HEK293 (cell line): ENCODE measurements at regions not wholly inside any gene's neighbourhood (a gene's known extent, or its start where the extent isn't known, plus 50 kb on each side); places are given as distances from the start of the nearest gene placed in this dataset.

Experiments
- CTCF ChIP-seq: fragments of 450-650 bp; formaldehyde crosslinking; IDR thresholded peaks from 2 replicates; pipeline ENCODE4 v1.5.1; 2016; ENCODE audit warnings: missing biosample characterization, missing genetic modification characterization
- ELK4 ChIP-seq: IDR thresholded peaks from 2 replicates; pipeline ENCODE4 v1.6.1; 2011; ENCODE audit warnings: mild to moderate bottlenecking, low read depth, low read length, borderline replicate concordance
- GLIS1 ChIP-seq: fragments of 450-650 bp; formaldehyde crosslinking; IDR thresholded peaks from 2 replicates; pipeline ENCODE4 v1.5.1; 2016; ENCODE audit warnings: missing biosample characterization, missing genetic modification characterization
- KLF16 ChIP-seq: fragments of 450-650 bp; formaldehyde crosslinking; IDR thresholded peaks from 2 replicates; pipeline ENCODE4 v1.5.1; 2017; ENCODE audit warnings: missing biosample characterization, missing genetic modification characterization
- MEIS1 ChIP-seq: sonication (generic); formaldehyde crosslinking; IDR thresholded peaks from 2 replicates; pipeline ENCODE4 v1.8.1; 2022; ENCODE audit warnings: missing genetic modification reagents, mild to moderate bottlenecking, borderline replicate concordance
- ZFP3 ChIP-seq: fragments of 450-650 bp; formaldehyde crosslinking; IDR thresholded peaks from 2 replicates; pipeline ENCODE4 v1.5.1; 2016; ENCODE audit warnings: low read depth, missing biosample characterization, missing genetic modification characterization
- ZNF121 ChIP-seq: fragments of 450-650 bp; formaldehyde crosslinking; IDR thresholded peaks from 2 replicates; pipeline ENCODE4 v1.5.1; 2016; ENCODE audit warnings: missing biosample characterization, missing genetic modification characterization
- ZNF280D ChIP-seq: fragments of 450-650 bp; formaldehyde crosslinking; IDR thresholded peaks from 2 replicates; pipeline ENCODE4 v1.5.1; 2016; ENCODE audit warnings: missing biosample characterization, missing genetic modification characterization
- ZNF311 ChIP-seq: fragments of 450-650 bp; formaldehyde crosslinking; IDR thresholded peaks from 2 replicates; pipeline ENCODE4 v1.5.1; 2017; ENCODE audit warnings: missing biosample characterization, missing genetic modification characterization, borderline replicate concordance
- ZNF335 ChIP-seq: fragments of 450-650 bp; formaldehyde crosslinking; conservative IDR thresholded peaks from 2 replicates; pipeline ENCODE4 v1.5.1; 2016; ENCODE audit warnings: missing biosample characterization, missing genetic modification characterization
- ZNF37A ChIP-seq: fragments of 450-650 bp; IDR thresholded peaks from 2 replicates; pipeline ENCODE4 v1.5.1; 2018; ENCODE audit warnings: missing biosample characterization, missing genetic modification characterization
- ZNF449 ChIP-seq: fragments of 450-650 bp; formaldehyde crosslinking; IDR thresholded peaks from 2 replicates; pipeline ENCODE4 v1.5.1; 2017; ENCODE audit warnings: missing biosample characterization, mild to moderate bottlenecking, missing genetic modification characterization, moderate library complexity
- ZNF629 ChIP-seq: fragments of 450-650 bp; formaldehyde crosslinking; IDR thresholded peaks from 2 replicates; pipeline ENCODE4 v1.5.1; 2017; ENCODE audit warnings: missing biosample characterization, missing genetic modification characterization
- ZNF639 ChIP-seq: fragments of 450-650 bp; formaldehyde crosslinking; IDR thresholded peaks from 2 replicates; pipeline ENCODE4 v1.5.1; 2016; ENCODE audit warnings: missing biosample characterization, missing genetic modification characterization

GRCh38 chr12:24416423-24417109, 467.1 kb upstream of the SOX5 start:
- TF ChIP-seq ELK4: no peak
- no peak for TF ChIP-seq ZNF629 (tag by site-specific recombination)
- TF ChIP-seq ZNF311 (tag by site-specific recombination): no peak
- TF ChIP-seq CTCF (tag by site-specific recombination): no peak
- TF ChIP-seq MEIS1 (CRISPR knock-in tag): no peak
- no peak for TF ChIP-seq KLF16 (tag by site-specific recombination)
- no peak for TF ChIP-seq ZNF121 (tag by site-specific recombination)
- no peak for TF ChIP-seq ZFP3 (tag by site-specific recombination)
- no peak for TF ChIP-seq ZNF37A (tag by site-specific recombination)
- TF ChIP-seq ZNF449: no peak
- TF ChIP-seq ZNF335: no peak
- no peak for TF ChIP-seq ZNF280D (tag by site-specific recombination)
- no peak for TF ChIP-seq ZNF639 (tag by site-specific recombination)
- TF ChIP-seq GLIS1 (tag by site-specific recombination): no peak
